B cell (primary cell): ENCODE measurements at regions not wholly inside any gene's neighbourhood (a gene's known extent, or its start where the extent isn't known, plus 50 kb on each side); places are given as distances from the start of the nearest gene placed in this dataset.

Experiments
- EZH2 ChIP-seq: IDR thresholded peaks from 2 replicates; pipeline ENCODE4 v1.6.1; 2012; ENCODE audit warnings: borderline replicate concordance, low read depth, mild to moderate bottlenecking, moderate library complexity, low read length; ENCODE audit not compliant: insufficient read depth, poor library complexity, severe bottlenecking
- TF ChIP-seq, protein P1 (sequence below): fragments of 200-600 bp; IDR thresholded peaks from one replicate; pipeline ENCODE4 v1.8.0; 2022; ENCODE audit warnings: antibody characterized with exemption, mild to moderate bottlenecking

DNA sequence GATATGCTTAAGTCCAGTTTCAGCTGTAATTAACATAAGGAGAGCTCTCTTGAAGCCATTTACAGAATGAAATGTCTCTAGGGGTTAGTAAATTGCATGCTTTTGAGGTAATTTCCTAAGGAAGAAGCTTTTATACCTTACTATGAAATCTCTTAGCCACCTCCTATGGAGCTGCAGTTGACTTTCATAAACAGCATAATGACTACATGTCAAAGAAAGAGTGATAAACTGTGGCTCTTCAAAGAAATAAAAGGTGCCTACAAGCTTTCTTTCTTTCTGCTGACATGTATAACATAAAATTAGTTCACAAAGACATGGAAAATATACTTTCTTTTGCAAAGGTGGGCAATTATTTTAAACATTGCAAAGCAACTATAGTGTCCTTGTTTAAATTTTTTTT lies 90.8 kb downstream of the TMEM167A start:
- TF ChIP-seq, protein P1, sequence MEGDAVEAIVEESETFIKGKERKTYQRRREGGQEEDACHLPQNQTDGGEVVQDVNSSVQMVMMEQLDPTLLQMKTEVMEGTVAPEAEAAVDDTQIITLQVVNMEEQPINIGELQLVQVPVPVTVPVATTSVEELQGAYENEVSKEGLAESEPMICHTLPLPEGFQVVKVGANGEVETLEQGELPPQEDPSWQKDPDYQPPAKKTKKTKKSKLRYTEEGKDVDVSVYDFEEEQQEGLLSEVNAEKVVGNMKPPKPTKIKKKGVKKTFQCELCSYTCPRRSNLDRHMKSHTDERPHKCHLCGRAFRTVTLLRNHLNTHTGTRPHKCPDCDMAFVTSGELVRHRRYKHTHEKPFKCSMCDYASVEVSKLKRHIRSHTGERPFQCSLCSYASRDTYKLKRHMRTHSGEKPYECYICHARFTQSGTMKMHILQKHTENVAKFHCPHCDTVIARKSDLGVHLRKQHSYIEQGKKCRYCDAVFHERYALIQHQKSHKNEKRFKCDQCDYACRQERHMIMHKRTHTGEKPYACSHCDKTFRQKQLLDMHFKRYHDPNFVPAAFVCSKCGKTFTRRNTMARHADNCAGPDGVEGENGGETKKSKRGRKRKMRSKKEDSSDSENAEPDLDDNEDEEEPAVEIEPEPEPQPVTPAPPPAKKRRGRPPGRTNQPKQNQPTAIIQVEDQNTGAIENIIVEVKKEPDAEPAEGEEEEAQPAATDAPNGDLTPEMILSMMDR: no peak
- no peak for TF ChIP-seq EZH2
